NCI-H82 treated with DMSO at 0.1 percent for 48 hours (cell line): ENCODE measurements at regions not wholly inside any gene's neighbourhood (a gene's known extent, or its start where the extent isn't known, plus 50 kb on each side); places are given as distances from the start of the nearest gene placed in this dataset.

ENCODE experiments used
- DNase-seq: peaks from one replicate; lab custom pipeline; 2025; ENCODE audit not compliant: unreplicated experiment; lab: John Stamatoyannopoulos, UW

DNA sequence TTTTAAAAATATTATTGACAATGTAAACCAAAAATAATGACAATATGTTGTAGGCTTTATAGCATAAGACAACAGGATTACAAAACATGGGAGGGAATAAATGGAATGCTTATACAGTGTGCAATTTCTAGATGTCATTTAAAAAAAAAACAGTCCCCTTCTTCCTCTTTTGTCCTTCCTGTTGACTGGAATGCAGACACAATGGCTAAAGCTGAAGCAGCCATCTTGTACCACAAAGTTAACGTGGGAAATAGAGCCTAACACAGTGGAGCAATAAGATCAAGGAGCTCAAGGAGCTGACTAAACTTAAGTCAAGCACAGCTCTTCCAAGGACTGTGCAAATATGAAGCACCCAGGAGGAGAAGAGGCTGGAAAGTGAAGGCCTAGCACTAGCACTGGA is 208.1 kb downstream of the ARHGAP12 start:
- DNase-seq: no peak

DNA sequence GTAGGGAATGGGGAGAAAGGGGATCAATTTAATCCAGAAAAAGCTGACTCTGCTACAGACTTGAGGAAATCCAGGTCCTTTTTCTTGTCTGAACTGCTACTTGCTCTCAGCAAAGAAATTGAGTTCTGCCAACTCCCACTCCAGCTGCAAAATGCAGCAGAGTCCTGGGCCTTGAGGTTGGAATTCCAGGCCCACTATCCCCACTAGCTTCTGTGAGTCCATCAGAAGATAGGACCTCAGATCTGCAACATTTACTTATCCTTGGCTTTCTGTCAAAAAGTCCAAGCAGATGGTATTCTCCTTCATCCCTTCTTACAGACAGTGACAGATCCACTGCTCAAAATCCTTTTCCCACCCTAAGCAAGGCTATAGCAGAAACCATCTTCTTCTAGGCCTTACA is 219.2 kb downstream of the ARHGAP12 start:
- no peak for DNase-seq

DNA sequence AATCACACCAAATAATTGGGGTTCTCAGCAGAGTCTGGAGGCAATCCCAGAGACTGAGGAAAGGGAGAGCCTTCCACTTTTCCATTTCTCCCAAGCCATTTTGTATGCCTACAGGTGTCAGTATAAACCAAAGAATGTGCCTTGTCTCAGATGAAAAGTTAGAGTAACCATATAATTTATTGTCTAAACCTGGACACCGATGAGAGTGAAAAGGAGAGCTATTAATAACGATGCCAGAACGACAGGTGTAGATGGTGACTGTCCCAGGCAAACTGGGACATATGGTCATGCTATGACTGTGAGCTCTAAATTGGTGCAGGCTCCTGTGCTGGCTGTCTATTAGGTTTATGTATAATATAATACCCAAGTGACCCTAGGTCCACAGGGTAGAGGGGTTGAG is 219.6 kb downstream of the ARHGAP12 start:
- DNase-seq: no peak

DNA sequence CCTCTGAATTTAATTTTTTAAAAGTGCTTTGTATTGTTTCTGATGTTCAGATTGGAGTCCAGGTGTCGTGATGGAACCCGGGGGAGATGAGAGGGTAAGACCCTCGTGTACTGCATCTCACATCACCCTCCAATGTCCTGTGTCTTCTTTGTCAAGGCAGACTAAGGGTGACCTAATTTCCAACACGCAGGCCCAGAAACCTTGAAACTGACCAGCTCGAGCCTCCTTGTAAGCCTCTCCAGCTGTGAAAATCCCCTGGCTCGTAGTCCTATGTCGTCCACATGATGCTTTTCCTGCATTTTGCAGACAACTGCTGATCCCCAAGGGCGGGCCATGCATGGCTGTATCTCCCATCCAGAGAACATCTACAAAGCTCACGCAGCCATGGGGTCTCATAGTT is 220.2 kb downstream of the ARHGAP12 start:
- DNase-seq: no peak

DNA sequence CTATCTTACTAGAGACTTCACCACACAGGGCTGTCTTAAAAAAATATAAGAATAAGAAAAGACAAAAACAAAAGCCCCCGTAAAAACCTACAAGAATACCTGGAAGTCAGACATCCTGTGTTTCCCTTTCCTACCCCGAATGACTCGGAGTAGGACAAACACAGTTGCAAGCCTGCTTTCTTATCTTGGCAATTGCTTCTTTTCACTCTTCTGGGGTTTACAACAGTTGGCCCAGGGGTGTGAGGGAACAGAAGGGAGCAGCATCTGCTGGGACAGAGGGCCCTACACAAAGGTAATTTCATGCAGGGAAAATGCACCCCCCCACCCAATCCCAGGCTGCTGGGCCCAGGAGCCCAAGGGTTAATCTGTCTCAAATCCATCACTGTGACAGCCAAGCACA is 220.6 kb downstream of the ARHGAP12 start:
- no peak for DNase-seq

- DNase-seq: no peak
These were observed 221.3 kb downstream of the ARHGAP12 start for GRCh38 chr10:31707093-31708039.

- no peak for DNase-seq
These were observed 222.1 kb downstream of the ARHGAP12 start for GRCh38 chr10:31706464-31707092.

DNA sequence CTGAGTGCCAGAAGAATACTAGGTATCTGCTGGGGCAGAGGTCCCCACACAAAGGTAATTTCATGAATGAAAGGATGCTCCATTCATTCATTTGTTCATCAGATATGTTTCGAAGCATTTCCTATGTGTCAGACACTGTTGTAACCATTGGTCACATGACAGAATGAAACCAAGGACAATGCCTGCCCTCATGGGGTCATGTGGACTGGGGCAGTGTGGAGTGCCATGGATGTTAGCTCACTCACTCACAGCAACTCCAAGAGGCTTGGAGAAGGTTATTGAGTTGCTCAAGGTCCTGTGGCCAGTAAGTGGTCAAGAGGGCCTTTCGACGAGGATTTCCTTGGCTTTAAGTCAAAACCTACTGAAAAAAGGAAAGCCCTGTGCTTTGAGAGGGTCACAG is 223.5 kb downstream of the ARHGAP12 start:
- no peak for DNase-seq

DNA sequence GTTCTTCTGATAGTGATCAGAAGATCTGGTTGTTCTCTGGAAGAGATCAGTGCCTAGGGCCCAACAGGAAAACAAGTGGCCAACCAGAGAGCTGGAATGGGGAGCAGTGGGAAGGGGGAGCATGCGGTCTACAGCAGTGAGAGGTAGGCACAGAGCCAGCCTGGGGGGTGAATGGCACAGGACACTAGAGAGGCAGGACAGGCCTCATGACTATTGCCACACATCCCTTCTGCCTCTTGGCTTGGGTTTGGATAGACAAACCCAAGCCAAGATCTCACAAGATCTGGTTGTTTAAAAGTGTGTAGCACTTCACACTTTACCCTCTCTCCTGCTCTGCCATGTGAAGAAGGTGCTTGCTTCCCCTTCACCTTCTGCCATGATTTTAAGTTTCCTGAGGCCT is 224.4 kb downstream of the ARHGAP12 start:
- DNase-seq: no peak

DNA sequence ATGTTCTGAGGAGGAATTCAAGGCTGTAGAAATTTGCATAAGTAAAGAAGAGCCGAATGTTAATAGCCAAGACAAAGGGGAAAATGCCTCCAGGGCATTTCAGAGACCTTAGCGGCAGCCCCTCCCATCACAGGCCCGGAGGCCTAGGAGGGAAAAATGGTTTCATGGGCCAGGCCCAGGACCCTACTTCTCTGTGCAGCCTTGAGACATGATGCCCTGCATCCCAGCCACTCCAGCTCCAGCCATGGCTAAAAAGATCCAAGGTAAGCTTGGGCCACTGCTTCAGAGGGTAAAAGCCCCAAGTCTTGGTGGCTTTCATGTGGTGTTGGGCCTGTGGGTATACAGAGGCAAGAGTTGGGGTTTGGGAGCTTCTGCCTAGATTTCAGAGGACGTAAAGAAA is 225.7 kb downstream of the ARHGAP12 start:
- no peak for DNase-seq

DNA sequence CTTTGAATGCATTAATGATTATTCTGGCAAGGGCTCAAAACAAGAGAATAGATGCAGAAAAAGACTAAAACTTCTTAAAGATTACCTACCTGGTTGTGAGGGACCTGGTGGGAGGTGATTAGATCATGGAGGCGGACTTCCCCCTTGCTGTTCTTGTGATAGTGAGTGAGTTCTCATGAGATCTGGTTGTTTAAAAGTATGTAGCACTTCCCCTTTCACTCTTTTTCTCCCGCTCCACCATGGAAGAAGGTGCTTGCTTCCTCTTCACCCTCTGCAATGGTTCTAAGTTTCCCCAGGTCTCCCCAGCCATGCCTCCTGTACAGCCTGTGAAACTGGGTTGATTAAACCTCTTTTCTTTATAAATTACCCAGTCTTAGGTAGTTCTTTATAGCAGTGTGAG is 226.6 kb downstream of the ARHGAP12 start:
- DNase-seq: no peak

GRCh38 chr10:31701546-31701945 is 227.1 kb downstream of the ARHGAP12 start:
- DNase-seq: no peak

DNA sequence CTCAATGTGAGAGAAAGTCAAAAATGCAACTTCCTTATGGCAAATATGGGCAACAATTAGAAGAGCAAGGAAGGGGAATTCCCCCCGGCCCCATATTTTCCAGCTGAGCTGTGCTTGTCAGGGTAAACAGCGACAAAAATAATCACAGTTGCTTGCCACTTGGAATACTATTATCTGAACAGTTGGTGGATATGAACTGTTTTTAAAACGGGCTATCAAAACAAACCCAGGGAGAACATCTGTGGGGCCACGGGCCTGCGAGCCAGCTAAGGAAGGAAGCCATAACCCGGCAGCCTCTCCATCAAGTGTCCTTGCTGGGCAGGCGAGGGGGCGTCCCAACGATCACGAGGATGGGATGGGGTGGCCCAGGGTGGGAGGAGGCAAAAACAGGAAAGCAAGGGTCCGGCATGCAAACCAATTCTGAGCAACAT is 228.4 kb downstream of the ARHGAP12 start:
- DNase-seq: no peak

GRCh38 chr10:31698181-31698830 is 230.3 kb downstream of the ARHGAP12 start:
- no peak for DNase-seq

GRCh38 chr10:31697271-31698180 is 231.1 kb downstream of the ARHGAP12 start:
- DNase-seq: no peak

DNA sequence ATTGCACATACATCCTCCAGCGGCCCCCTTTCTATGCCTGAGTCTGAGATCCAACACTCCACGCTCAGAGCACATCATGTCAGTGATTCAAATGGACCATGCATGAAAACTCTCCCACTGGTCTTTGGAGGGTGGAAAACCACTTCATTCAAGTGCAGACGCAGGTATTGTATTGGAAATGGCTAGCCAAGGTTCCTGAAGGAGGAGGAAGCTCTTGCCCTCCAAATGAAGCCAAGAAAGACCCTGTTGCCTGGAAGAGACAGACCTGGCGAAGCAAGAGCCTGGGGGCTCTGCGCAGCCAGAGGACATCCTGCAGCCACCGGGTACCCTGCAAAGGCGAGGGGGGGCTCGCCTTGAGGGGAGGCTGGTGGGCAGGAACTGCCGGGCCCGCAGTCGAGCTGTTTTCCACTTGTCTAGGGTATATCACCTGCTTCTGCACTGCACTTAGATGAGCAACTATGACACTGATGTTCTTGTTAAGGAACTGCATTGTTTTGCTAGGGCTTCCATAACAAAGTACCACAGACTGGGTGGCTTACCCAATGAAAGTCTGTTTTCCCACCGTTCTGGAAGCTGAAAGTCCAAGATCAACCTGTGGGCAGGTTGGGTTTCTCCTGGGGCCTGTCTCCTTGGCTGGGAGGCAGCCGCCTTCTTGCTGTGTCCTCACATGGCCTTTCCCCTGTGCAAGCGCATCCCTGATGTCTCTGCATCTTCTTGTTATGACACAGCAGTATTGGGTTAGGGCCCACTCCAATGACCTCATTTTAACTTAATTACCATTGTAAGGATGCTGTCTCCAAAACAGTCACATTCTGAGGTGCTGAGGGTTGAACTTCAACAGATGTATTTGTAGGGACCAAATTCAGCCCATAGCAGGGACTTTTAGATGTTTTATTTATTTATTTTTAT is 233.4 kb downstream of the ARHGAP12 start:
- DNase-seq: no peak

DNA sequence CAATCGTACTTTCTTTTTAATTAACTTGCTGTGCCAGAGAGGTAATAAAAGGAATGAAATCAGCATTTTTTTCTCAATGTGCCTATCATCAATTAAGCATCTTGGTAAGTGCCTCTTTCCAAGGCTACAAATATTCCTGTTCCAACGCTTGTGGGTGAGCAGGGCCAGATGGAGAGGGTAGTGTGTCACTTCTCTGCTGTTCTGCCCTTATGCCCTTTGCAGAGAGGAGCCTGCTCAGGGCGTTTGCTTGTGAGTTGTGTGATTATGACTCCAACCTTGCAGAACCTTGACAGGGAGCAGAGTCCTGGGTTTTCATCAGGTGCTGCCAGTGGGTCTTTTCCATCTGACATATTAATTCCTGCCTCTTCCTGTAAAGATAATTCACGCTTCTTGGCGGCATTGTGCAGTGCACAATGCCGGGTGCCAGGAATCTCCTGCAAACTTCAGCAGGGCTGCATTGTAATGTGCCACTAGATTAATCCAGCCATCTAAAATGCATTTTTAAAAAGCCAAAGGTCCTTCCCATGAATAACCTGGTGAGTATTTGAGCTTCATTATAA is 234.4 kb downstream of the ARHGAP12 start:
- DNase-seq: no peak

DNA sequence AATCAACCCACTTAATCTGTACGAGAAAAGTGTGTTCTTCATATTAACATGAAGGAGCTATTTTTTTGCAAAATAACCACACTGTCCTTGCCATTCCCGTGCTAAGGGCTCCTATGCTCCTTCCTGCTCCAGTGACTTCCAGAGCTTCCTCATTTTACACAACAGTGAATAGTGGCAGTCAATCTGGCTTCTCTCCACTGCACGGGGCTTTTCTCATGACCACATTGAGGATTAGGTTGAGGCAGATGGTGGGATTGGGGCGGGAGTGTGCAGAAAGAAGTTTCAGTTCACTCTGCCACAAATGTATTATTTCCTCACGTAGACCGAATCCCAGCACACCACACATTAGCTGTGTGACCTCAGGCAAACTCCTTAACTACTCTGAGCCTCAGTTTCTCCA is 235.1 kb downstream of the ARHGAP12 start:
- peak; percentile 2 for DNase-seq

- no peak for DNase-seq
These were observed 239.4 kb downstream of the ARHGAP12 start for GRCh38 chr10:31689233-31689632.
